ENCODE measurements at regions not wholly inside any gene's neighbourhood (a gene's known extent, or its start where the extent isn't known, plus 50 kb on each side); places are given as distances from the start of the nearest gene placed in this dataset.

GRCh38 chr6:126170433-126170832 lies 169.5 kb upstream of the CENPW start:
- no peak overlapping the region for H3K27ac ChIP-seq
- TF ChIP-seq CTCF (IDR thresholded peaks at IDR 0.05) = no peak

GRCh38 chr6:126170978-126171382 lies 168.9 kb upstream of the CENPW start:
- ATAC-seq (peak; percentile 61 to 62), DNase-seq (no peak)
- H3K4me3 ChIP-seq = no peak overlapping the region
- intact Hi-C loops (cut with DNase I) = no loop called here
- TF ChIP-seq CTCF (IDR thresholded peaks at IDR 0.05) = peak; percentile 35
- H3K4me1 ChIP-seq = no peaks in the 10 kb centered on the region
- H3K9me3 ChIP-seq = no peaks in the 10 kb centered on the region
- no peaks in the 10 kb centered on the region for H3K27me3 ChIP-seq (ENCODE audit: low read depth)
- H3K36me3 ChIP-seq = no peaks in the 10 kb centered on the region
- no peak overlapping the region for H3K27ac ChIP-seq

More at GRCh38 chr6:126170433-126170832, 169.5 kb upstream of the CENPW start:
- no peak for DNase-seq
- intact Hi-C loops (cut with DNase I) = no loop called here
- Histone ChIP-seq H3K36me3 (no peaks in the 10 kb centered on the region), H3K4me3 (no peak overlapping the region), H3K4me1 (no peaks in the 10 kb centered on the region), H3K27me3 (ENCODE audit: low read depth) (no peaks in the 10 kb centered on the region), H3K9me3 (no peaks in the 10 kb centered on the region)
- ATAC-seq = no peak

- TF ChIP-seq CTCF (IDR thresholded peaks at IDR 0.05) = no peak
- intact Hi-C loops (cut with DNase I) = no loop called here
- H3K4me3 ChIP-seq = no peak overlapping the region
- ATAC-seq (no peak), DNase-seq (no peak)
- no peaks in the 10 kb centered on the region for H3K27me3 ChIP-seq (ENCODE audit: low read depth)
- no peaks in the 10 kb centered on the region for H3K4me1 ChIP-seq
- H3K36me3 ChIP-seq = no peaks in the 10 kb centered on the region
- no peaks in the 10 kb centered on the region for H3K9me3 ChIP-seq
- no peak overlapping the region for H3K27ac ChIP-seq
Observed at GRCh38 chr6:126172131-126172530, 167.8 kb upstream of the CENPW start.

- H3K4me3 ChIP-seq = no peak overlapping the region
- no peaks in the 10 kb centered on the region for H3K27me3 ChIP-seq (ENCODE audit: low read depth)
- DNase-seq = no peak
- H3K4me1 ChIP-seq = no peaks in the 10 kb centered on the region
- intact Hi-C loops (cut with DNase I) = no loop called here
- TF ChIP-seq CTCF (IDR thresholded peaks at IDR 0.05) = no peak
- H3K9me3 ChIP-seq = no peaks in the 10 kb centered on the region
- H3K27ac ChIP-seq = no peak overlapping the region
- ATAC-seq = no peak
- no peaks in the 10 kb centered on the region for H3K36me3 ChIP-seq
Observed at GRCh38 chr6:126173265-126173664, 166.7 kb upstream of the CENPW start.

GRCh38 chr6:126174697-126175096 lies 165.2 kb upstream of the CENPW start:
- TF ChIP-seq CTCF (IDR thresholded peaks at IDR 0.05) = no peak
- intact Hi-C loops (cut with DNase I) = no loop called here

GRCh38 chr6:126175251-126175650 lies 164.7 kb upstream of the CENPW start:
- H3K36me3 ChIP-seq = no peaks in the 10 kb centered on the region
- DNase-seq = no peak
- ATAC-seq = no peak
- H3K9me3 ChIP-seq = no peaks in the 10 kb centered on the region
- no peaks in the 10 kb centered on the region for H3K4me1 ChIP-seq
- H3K4me3 ChIP-seq = no peak overlapping the region
- TF ChIP-seq CTCF (IDR thresholded peaks at IDR 0.05) = no peak
- intact Hi-C loops (cut with DNase I) = no loop called here
- H3K27me3 ChIP-seq (ENCODE audit: low read depth) = no peaks in the 10 kb centered on the region
- no peak overlapping the region for H3K27ac ChIP-seq

More at GRCh38 chr6:126174697-126175096, 165.2 kb upstream of the CENPW start:
- no peaks in the 10 kb centered on the region for H3K36me3 ChIP-seq
- H3K27ac ChIP-seq = no peak overlapping the region
- no peak overlapping the region for H3K4me3 ChIP-seq
- no peaks in the 10 kb centered on the region for H3K4me1 ChIP-seq
- no peaks in the 10 kb centered on the region for H3K27me3 ChIP-seq (ENCODE audit: low read depth)
- DNase-seq (no peak), ATAC-seq (no peak)
- no peaks in the 10 kb centered on the region for H3K9me3 ChIP-seq

Measured in lower lobe of right lung (tissue), 2 donors.